ENCODE measurements at regions not wholly inside any gene's neighbourhood (a gene's known extent, or its start where the extent isn't known, plus 50 kb on each side); places are given as distances from the start of the nearest gene placed in this dataset.

DNA sequence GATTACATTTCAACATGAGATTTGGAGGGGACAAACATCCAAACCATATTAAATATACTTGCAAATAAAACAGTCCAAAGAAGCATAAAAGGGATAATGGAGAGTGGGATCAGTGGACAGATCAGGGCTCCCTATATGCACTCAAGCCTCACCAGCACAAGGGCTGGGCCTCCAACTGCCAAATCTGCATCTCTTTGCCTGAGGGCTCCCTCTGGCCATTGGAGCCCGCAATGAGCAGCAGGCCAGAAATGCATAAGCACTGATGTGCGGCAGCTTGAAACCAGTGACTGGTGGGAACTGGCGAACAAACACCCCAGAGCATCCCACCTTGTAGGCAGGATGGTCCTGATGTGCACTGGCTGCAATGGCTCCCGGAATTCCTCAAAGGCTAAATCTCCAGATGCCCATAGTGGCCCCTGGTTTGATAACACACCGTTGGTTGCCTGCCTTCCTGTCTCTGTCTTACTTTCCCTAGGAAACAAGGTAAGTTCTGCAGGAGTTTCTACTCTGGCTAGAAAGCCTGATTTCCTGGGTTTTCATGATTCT is 55.9 kb upstream of the POMGNT2 start (continued):
- TF ChIP-seq CHD4 (IDR thresholded peaks at IDR 0.05; ENCODE audit: borderline replicate concordance) (no peak), HEYL (CRISPR knock-in tag; IDR thresholded peaks at IDR 0.05) (no peak)

DNA sequence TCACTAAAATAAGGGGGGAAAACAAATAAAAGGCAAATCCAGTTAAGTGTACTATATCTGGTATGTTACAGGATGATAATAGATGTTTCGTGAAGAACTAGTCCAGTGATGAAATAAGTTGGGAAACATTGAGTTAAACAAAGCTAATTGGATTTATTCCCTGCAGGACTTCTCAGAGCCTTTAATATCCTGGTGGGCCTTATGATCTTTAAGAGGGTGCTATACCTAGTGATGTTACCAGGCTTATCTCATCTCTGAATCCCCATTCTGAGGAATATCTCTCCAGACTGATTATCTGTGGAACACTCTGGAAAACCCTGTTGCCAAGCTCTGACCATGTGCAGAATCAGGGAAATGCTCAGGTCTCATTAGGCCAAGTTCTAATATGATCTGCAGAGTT is 54.8 kb upstream of the POMGNT2 start:
- Histone ChIP-seq H3K9me3 (no peaks in the 10 kb centered on the region), H3K4me3 (no peak overlapping the region), H3K4me1 (no peaks in the 10 kb centered on the region), H3K27ac (no peak overlapping the region), H3K4me2 (no peak overlapping the region)
- POLR2A ChIA-PET, result no interaction called here
- 25% methylated on average over 1 of the region's 1 CpG for WGBS (ENCODE audit: missing lambda C conversion rate)
- DNase-seq (ENCODE audit: low read depth in 1 of 2, low spot score in 1 of 2) (no peak), ATAC-seq (no peak), FAIRE-seq (no peak)
- TF ChIP-seq, protein P1, sequence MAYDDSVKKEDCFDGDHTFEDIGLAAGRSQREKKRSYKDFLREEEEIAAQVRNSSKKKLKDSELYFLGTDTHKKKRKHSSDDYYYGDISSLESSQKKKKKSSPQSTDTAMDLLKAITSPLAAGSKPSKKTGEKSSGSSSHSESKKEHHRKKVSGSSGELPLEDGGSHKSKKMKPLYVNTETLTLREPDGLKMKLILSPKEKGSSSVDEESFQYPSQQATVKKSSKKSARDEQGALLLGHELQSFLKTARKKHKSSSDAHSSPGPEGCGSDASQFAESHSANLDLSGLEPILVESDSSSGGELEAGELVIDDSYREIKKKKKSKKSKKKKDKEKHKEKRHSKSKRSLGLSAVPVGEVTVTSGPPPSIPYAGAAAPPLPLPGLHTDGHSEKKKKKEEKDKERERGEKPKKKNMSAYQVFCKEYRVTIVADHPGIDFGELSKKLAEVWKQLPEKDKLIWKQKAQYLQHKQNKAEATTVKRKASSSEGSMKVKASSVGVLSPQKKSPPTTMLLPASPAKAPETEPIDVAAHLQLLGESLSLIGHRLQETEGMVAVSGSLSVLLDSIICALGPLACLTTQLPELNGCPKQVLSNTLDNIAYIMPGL (CRISPR knock-in tag; IDR thresholded peaks at IDR 0.05; ENCODE audit: borderline replicate concordance), result no peak
- no peak for TF ChIP-seq POLR2AphosphoS2 (conservative IDR thresholded peaks at IDR 0.05; ENCODE audit: low read length)
- TF ChIP-seq HOXA7 (CRISPR knock-in tag; IDR thresholded peaks at IDR 0.05), result no peak
- TF ChIP-seq MYC (IDR thresholded peaks at IDR 0.05; ENCODE audit: borderline replicate concordance, low read length), result no peak
- TF ChIP-seq MAFK (IDR thresholded peaks at IDR 0.05; ENCODE audit: partially characterized antibody), result no peak
- no peak for TF ChIP-seq NR3C1 (IDR thresholded peaks at IDR 0.05)
- TF ChIP-seq, protein P2, sequence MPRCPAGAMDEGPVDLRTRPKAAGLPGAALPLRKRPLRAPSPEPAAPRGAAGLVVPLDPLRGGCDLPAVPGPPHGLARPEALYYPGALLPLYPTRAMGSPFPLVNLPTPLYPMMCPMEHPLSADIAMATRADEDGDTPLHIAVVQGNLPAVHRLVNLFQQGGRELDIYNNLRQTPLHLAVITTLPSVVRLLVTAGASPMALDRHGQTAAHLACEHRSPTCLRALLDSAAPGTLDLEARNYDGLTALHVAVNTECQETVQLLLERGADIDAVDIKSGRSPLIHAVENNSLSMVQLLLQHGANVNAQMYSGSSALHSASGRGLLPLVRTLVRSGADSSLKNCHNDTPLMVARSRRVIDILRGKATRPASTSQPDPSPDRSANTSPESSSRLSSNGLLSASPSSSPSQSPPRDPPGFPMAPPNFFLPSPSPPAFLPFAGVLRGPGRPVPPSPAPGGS (IDR thresholded peaks at IDR 0.05), result no peak
- no peak for TF ChIP-seq JUN (IDR thresholded peaks at IDR 0.05)
- no peak for TF ChIP-seq MAZ (IDR thresholded peaks at IDR 0.05; ENCODE audit: borderline replicate concordance, low read depth, low read length)
- TF ChIP-seq, protein P3, sequence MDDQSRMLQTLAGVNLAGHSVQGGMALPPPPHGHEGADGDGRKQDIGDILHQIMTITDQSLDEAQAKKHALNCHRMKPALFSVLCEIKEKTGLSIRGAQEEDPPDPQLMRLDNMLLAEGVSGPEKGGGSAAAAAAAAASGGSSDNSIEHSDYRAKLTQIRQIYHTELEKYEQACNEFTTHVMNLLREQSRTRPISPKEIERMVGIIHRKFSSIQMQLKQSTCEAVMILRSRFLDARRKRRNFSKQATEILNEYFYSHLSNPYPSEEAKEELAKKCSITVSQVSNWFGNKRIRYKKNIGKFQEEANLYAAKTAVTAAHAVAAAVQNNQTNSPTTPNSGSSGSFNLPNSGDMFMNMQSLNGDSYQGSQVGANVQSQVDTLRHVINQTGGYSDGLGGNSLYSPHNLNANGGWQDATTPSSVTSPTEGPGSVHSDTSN (IDR thresholded peaks at IDR 0.05), result no peak
- TF ChIP-seq TFCP2L1 (CRISPR knock-in tag; IDR thresholded peaks at IDR 0.05), result no peak
- TF ChIP-seq SMC3 (IDR thresholded peaks at IDR 0.05), result no peak
- TF ChIP-seq, protein P4, sequence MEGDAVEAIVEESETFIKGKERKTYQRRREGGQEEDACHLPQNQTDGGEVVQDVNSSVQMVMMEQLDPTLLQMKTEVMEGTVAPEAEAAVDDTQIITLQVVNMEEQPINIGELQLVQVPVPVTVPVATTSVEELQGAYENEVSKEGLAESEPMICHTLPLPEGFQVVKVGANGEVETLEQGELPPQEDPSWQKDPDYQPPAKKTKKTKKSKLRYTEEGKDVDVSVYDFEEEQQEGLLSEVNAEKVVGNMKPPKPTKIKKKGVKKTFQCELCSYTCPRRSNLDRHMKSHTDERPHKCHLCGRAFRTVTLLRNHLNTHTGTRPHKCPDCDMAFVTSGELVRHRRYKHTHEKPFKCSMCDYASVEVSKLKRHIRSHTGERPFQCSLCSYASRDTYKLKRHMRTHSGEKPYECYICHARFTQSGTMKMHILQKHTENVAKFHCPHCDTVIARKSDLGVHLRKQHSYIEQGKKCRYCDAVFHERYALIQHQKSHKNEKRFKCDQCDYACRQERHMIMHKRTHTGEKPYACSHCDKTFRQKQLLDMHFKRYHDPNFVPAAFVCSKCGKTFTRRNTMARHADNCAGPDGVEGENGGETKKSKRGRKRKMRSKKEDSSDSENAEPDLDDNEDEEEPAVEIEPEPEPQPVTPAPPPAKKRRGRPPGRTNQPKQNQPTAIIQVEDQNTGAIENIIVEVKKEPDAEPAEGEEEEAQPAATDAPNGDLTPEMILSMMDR (IDR thresholded peaks at IDR 0.05), result no peak
- CTCF ChIA-PET, result interaction anchor here (0.6 to 2.1 kb wide), 4 partner anchors 20 to 342 kb away, joined by 3 to 11 read pairs (median 4); no protein-coding TSS in a partner anchor

DNA sequence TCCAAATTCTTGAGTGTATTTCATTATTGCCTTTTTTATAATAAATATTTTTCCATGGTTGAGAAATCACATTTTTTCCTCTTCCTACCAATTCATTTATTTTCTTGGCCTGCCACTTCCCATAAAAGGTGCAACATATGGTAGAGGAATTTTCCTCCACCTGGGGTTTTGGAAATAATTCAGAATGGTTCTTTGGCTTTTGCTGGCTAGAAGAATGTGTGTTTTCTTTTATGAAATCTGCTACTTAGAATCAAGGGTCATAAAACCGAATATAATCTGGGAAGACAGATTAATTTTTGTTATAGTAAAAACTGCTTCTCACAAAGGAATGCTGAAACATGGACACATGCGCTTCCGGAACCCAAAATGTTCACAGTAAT is 54.0 kb upstream of the POMGNT2 start:
- no peak for DNase-seq (ENCODE audit: low read depth in 1 of 2, low spot score in 1 of 2)
- POLR2A ChIA-PET, result no interaction called here
- H3K27ac ChIP-seq, result no peak overlapping the region
- no peak for ATAC-seq
- H3K4me1 ChIP-seq, result no peaks in the 10 kb centered on the region
- FAIRE-seq, result no peak
- H3K9me3 ChIP-seq, result no peaks in the 10 kb centered on the region
- CTCF ChIA-PET, result interaction anchor here (0.6 to 1.2 kb wide), 2 partner anchors 198 to 289 kb away, joined by 3 to 7 read pairs; no protein-coding TSS in a partner anchor
- TF ChIP-seq, protein P5, sequence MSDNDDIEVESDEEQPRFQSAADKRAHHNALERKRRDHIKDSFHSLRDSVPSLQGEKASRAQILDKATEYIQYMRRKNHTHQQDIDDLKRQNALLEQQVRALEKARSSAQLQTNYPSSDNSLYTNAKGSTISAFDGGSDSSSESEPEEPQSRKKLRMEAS (IDR thresholded peaks at IDR 0.05), result no peak
- TF ChIP-seq, protein P6, sequence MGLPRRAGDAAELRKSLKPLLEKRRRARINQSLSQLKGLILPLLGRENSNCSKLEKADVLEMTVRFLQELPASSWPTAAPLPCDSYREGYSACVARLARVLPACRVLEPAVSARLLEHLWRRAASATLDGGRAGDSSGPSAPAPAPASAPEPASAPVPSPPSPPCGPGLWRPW (IDR thresholded peaks at IDR 0.05), result no peak
- TF ChIP-seq ZC3H11A (IDR thresholded peaks at IDR 0.05), result no peak
- TF ChIP-seq, protein P7, sequence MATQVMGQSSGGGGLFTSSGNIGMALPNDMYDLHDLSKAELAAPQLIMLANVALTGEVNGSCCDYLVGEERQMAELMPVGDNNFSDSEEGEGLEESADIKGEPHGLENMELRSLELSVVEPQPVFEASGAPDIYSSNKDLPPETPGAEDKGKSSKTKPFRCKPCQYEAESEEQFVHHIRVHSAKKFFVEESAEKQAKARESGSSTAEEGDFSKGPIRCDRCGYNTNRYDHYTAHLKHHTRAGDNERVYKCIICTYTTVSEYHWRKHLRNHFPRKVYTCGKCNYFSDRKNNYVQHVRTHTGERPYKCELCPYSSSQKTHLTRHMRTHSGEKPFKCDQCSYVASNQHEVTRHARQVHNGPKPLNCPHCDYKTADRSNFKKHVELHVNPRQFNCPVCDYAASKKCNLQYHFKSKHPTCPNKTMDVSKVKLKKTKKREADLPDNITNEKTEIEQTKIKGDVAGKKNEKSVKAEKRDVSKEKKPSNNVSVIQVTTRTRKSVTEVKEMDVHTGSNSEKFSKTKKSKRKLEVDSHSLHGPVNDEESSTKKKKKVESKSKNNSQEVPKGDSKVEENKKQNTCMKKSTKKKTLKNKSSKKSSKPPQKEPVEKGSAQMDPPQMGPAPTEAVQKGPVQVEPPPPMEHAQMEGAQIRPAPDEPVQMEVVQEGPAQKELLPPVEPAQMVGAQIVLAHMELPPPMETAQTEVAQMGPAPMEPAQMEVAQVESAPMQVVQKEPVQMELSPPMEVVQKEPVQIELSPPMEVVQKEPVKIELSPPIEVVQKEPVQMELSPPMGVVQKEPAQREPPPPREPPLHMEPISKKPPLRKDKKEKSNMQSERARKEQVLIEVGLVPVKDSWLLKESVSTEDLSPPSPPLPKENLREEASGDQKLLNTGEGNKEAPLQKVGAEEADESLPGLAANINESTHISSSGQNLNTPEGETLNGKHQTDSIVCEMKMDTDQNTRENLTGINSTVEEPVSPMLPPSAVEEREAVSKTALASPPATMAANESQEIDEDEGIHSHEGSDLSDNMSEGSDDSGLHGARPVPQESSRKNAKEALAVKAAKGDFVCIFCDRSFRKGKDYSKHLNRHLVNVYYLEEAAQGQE (IDR thresholded peaks at IDR 0.05), result no peak
- TF ChIP-seq RAD21 (conservative IDR thresholded peaks at IDR 0.05 in 1 of 2, IDR thresholded peaks at IDR 0.05 in 1 of 2), result no peak
- H3K4me3 ChIP-seq, result no peak overlapping the region
- no peak overlapping the region for H3K4me2 ChIP-seq
- WGBS (ENCODE audit: missing lambda C conversion rate), result 68% methylated on average over 3 of the region's 3 CpGs

Data from A549 (cell line).